Testis (tissue), 2 donors: ENCODE measurements at regions not wholly inside any gene's neighbourhood (a gene's known extent, or its start where the extent isn't known, plus 50 kb on each side); places are given as distances from the start of the nearest gene placed in this dataset.

ENCODE experiments used
- POLR2A ChIP-seq: fragments of 450-650 bp; IDR thresholded peaks from one replicate; pipeline ENCODE4 v1.6.1; 2017; ENCODE audit warnings: antibody characterized with exemption, mild to moderate bottlenecking, moderate library complexity
- TF ChIP-seq, protein P1 (sequence below), 3 experiments: fragments of 450-650 bp in 2 of 3; fragments of 200-600 bp in 1 of 3; sonication (generic) in 1 of 3; IDR thresholded peaks; one replicate each; pipeline ENCODE4 v1.5.1; 2016 to 2019; ENCODE audit warnings: antibody characterized with exemption in 3 of 3, mild to moderate bottlenecking in 2 of 3, moderate library complexity in 1 of 3

DNA sequence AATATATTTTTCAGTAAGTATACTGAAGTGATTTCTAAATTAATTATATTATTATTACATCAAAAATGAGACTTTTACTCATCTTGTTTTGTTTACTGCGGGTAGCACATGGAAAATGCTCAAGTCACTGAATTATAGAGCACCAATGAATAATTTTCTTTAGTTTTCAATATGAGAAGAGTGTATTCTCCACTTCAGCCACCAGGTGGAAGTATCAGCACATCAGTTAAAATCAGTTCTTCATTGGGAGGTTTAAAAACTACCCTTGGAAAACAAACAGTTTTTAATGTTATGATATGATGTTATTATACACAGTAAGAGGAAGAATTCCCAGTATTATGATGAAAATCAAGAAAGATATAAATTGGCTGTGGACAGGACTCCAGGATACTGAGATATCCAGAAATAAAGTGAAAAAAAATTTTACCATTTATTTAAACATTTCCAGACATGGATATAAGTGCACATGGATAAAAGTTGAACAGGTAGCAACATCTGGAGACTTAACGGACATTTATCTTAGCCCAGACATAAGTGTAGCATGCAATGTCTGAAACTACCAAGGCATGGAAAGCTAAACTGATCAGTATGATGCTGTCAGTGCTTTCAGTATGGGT is 467.3 kb downstream of the KCNJ2 start:
- TF ChIP-seq, protein P1, sequence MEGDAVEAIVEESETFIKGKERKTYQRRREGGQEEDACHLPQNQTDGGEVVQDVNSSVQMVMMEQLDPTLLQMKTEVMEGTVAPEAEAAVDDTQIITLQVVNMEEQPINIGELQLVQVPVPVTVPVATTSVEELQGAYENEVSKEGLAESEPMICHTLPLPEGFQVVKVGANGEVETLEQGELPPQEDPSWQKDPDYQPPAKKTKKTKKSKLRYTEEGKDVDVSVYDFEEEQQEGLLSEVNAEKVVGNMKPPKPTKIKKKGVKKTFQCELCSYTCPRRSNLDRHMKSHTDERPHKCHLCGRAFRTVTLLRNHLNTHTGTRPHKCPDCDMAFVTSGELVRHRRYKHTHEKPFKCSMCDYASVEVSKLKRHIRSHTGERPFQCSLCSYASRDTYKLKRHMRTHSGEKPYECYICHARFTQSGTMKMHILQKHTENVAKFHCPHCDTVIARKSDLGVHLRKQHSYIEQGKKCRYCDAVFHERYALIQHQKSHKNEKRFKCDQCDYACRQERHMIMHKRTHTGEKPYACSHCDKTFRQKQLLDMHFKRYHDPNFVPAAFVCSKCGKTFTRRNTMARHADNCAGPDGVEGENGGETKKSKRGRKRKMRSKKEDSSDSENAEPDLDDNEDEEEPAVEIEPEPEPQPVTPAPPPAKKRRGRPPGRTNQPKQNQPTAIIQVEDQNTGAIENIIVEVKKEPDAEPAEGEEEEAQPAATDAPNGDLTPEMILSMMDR (IDR thresholded peaks at IDR 0.05), result peak; percentile 68 to 86 (median 73)
- no peak for TF ChIP-seq POLR2A
